ENCODE measurements at regions not wholly inside any gene's neighbourhood (a gene's known extent, or its start where the extent isn't known, plus 50 kb on each side); places are given as distances from the start of the nearest gene placed in this dataset.

DNA sequence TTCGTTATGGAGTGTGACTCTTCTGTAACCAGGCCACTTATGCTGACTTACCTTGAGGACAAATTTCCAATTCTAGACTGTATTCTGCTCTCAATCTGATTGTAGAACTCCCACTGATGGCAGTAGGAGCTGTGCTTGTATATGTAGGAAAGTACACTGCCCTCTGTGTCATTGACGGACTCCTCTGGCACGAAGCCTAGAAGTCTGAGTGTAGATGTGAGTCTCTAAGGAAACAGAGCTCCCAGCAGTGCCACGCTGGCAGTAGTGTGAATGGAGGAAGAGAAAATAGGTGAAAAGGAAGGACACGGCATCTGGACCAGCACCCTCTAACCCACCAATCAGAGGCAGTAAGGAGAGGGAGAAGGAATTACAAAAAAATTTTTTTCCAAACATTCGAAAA, 130.4 kb upstream of the ADGRL2 start (continued):
- TF ChIP-seq, protein P1, sequence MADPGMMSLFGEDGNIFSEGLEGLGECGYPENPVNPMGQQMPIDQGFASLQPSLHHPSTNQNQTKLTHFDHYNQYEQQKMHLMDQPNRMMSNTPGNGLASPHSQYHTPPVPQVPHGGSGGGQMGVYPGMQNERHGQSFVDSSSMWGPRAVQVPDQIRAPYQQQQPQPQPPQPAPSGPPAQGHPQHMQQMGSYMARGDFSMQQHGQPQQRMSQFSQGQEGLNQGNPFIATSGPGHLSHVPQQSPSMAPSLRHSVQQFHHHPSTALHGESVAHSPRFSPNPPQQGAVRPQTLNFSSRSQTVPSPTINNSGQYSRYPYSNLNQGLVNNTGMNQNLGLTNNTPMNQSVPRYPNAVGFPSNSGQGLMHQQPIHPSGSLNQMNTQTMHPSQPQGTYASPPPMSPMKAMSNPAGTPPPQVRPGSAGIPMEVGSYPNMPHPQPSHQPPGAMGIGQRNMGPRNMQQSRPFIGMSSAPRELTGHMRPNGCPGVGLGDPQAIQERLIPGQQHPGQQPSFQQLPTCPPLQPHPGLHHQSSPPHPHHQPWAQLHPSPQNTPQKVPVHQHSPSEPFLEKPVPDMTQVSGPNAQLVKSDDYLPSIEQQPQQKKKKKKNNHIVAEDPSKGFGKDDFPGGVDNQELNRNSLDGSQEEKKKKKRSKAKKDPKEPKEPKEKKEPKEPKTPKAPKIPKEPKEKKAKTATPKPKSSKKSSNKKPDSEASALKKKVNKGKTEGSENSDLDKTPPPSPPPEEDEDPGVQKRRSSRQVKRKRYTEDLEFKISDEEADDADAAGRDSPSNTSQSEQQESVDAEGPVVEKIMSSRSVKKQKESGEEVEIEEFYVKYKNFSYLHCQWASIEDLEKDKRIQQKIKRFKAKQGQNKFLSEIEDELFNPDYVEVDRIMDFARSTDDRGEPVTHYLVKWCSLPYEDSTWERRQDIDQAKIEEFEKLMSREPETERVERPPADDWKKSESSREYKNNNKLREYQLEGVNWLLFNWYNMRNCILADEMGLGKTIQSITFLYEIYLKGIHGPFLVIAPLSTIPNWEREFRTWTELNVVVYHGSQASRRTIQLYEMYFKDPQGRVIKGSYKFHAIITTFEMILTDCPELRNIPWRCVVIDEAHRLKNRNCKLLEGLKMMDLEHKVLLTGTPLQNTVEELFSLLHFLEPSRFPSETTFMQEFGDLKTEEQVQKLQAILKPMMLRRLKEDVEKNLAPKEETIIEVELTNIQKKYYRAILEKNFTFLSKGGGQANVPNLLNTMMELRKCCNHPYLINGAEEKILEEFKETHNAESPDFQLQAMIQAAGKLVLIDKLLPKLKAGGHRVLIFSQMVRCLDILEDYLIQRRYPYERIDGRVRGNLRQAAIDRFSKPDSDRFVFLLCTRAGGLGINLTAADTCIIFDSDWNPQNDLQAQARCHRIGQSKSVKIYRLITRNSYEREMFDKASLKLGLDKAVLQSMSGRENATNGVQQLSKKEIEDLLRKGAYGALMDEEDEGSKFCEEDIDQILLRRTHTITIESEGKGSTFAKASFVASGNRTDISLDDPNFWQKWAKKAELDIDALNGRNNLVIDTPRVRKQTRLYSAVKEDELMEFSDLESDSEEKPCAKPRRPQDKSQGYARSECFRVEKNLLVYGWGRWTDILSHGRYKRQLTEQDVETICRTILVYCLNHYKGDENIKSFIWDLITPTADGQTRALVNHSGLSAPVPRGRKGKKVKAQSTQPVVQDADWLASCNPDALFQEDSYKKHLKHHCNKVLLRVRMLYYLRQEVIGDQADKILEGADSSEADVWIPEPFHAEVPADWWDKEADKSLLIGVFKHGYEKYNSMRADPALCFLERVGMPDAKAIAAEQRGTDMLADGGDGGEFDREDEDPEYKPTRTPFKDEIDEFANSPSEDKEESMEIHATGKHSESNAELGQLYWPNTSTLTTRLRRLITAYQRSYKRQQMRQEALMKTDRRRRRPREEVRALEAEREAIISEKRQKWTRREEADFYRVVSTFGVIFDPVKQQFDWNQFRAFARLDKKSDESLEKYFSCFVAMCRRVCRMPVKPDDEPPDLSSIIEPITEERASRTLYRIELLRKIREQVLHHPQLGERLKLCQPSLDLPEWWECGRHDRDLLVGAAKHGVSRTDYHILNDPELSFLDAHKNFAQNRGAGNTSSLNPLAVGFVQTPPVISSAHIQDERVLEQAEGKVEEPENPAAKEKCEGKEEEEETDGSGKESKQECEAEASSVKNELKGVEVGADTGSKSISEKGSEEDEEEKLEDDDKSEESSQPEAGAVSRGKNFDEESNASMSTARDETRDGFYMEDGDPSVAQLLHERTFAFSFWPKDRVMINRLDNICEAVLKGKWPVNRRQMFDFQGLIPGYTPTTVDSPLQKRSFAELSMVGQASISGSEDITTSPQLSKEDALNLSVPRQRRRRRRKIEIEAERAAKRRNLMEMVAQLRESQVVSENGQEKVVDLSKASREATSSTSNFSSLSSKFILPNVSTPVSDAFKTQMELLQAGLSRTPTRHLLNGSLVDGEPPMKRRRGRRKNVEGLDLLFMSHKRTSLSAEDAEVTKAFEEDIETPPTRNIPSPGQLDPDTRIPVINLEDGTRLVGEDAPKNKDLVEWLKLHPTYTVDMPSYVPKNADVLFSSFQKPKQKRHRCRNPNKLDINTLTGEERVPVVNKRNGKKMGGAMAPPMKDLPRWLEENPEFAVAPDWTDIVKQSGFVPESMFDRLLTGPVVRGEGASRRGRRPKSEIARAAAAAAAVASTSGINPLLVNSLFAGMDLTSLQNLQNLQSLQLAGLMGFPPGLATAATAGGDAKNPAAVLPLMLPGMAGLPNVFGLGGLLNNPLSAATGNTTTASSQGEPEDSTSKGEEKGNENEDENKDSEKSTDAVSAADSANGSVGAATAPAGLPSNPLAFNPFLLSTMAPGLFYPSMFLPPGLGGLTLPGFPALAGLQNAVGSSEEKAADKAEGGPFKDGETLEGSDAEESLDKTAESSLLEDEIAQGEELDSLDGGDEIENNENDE (IDR thresholded peaks at IDR 0.05; ENCODE audit: insufficient replicate concordance, low read length): no peak
- TF ChIP-seq SP2 (IDR thresholded peaks at IDR 0.05; ENCODE audit: low read length) (no peak), BRCA1 (IDR thresholded peaks at IDR 0.05; ENCODE audit: low read depth, low read length) (no peak), JUN (IDR thresholded peaks at IDR 0.05; ENCODE audit: low read depth, low read length) (no peak), SP1 (IDR thresholded peaks at IDR 0.05; ENCODE audit: low read depth, low read length) (no peak), TAF7 (optimal IDR thresholded peaks at IDR 0.05; ENCODE audit: borderline replicate concordance, low read depth, low read length) (no peak), TBP (IDR thresholded peaks at IDR 0.05; ENCODE audit: low read depth, low read length) (no peak), SAP30 (IDR thresholded peaks at IDR 0.05; ENCODE audit: insufficient read depth, insufficient replicate concordance, low read length) (no peak), EZH2 (IDR thresholded peaks at IDR 0.05; ENCODE audit: low read depth, low read length, severe bottlenecking) (no peak), SP4 (IDR thresholded peaks at IDR 0.05; ENCODE audit: low read length) (no peak), MAFK (IDR thresholded peaks at IDR 0.05; ENCODE audit: low read depth, low read length) (no peak), POLR2A (IDR thresholded peaks at IDR 0.05; ENCODE audit: control extremely low read depth in 1 of 2, low read depth in 2 of 2, low read length in 2 of 2) (no peak)
- TF ChIP-seq, protein P2, sequence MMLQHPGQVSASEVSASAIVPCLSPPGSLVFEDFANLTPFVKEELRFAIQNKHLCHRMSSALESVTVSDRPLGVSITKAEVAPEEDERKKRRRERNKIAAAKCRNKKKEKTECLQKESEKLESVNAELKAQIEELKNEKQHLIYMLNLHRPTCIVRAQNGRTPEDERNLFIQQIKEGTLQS (IDR thresholded peaks at IDR 0.05; ENCODE audit: insufficient read depth, low read depth, low read length): no peak

All from H1 (cell line).